ENCODE measurements at regions not wholly inside any gene's neighbourhood (a gene's known extent, or its start where the extent isn't known, plus 50 kb on each side); places are given as distances from the start of the nearest gene placed in this dataset.

DNA sequence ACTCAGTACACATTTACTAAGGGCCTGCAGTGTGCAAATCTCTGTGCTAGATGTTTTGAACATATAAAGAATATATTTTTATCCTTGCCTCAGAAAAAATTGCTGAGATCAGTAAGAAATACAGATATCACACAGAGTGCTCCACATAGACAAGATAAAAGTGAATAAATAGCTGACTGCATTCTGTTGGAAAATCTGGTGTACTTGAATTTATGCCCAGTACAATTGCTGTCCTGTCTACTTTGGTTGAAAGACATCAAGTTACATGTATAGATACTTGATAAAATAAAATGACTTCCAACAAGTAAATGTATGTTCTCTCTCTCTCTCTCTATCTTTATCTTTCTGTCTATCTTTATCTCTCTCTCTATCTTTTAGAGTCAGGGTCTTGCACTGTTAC, 381.2 kb upstream of the CBLB start:
- H3K36me3 ChIP-seq (ENCODE audit: insufficient read depth, low read length): no peaks in the 10 kb centered on the region
- ATAC-seq (ENCODE audit: insufficient read depth, low read depth) (no peak), DNase-seq (no peak)
- H3K9me3 ChIP-seq (ENCODE audit: insufficient read depth, low read length, severe bottlenecking): peaks cover 10% of the 10 kb centered on the region
- H3K4me1 ChIP-seq (ENCODE audit: insufficient read depth, low read length): no peaks in the 10 kb centered on the region
- H3K79me2 ChIP-seq (ENCODE audit: insufficient read depth, low read length): no peaks in the 10 kb centered on the region
- no peak overlapping the region for H3K4me3 ChIP-seq (ENCODE audit: low read depth in 1 of 2, low read length in 2 of 2)
- H3K4me2 ChIP-seq (ENCODE audit: insufficient read depth, low read length): no peak overlapping the region
- TF ChIP-seq, protein P1, sequence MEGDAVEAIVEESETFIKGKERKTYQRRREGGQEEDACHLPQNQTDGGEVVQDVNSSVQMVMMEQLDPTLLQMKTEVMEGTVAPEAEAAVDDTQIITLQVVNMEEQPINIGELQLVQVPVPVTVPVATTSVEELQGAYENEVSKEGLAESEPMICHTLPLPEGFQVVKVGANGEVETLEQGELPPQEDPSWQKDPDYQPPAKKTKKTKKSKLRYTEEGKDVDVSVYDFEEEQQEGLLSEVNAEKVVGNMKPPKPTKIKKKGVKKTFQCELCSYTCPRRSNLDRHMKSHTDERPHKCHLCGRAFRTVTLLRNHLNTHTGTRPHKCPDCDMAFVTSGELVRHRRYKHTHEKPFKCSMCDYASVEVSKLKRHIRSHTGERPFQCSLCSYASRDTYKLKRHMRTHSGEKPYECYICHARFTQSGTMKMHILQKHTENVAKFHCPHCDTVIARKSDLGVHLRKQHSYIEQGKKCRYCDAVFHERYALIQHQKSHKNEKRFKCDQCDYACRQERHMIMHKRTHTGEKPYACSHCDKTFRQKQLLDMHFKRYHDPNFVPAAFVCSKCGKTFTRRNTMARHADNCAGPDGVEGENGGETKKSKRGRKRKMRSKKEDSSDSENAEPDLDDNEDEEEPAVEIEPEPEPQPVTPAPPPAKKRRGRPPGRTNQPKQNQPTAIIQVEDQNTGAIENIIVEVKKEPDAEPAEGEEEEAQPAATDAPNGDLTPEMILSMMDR (IDR thresholded peaks at IDR 0.05; ENCODE audit: borderline replicate concordance, extremely low read depth, low read length, poor library complexity, severe bottlenecking): no peak
- TF ChIP-seq EZH2 (IDR thresholded peaks at IDR 0.05; ENCODE audit: borderline replicate concordance, low read depth, low read length, severe bottlenecking): no peak
- no peaks in the 10 kb centered on the region for H4K20me1 ChIP-seq (ENCODE audit: insufficient read depth, low read length)
- no peak overlapping the region for H3K27ac ChIP-seq (ENCODE audit: low read length)
- no peaks in the 10 kb centered on the region for H3K27me3 ChIP-seq (ENCODE audit: insufficient read depth, low read length, poor library complexity)
- H3K9ac ChIP-seq (ENCODE audit: low read depth, low read length): no peak overlapping the region
- no peak overlapping the region for H2AFZ ChIP-seq (ENCODE audit: low read depth, low read length)

- Histone ChIP-seq H4K20me1 (ENCODE audit: insufficient read depth, low read length) (no peaks in the 10 kb centered on the region), H3K4me2 (ENCODE audit: insufficient read depth, low read length) (no peak overlapping the region), H3K4me3 (ENCODE audit: low read depth in 1 of 2, low read length in 2 of 2) (no peak overlapping the region), H3K9ac (ENCODE audit: low read depth, low read length) (no peak overlapping the region), H3K27ac (ENCODE audit: low read length) (no peak overlapping the region), H3K4me1 (ENCODE audit: insufficient read depth, low read length) (no peaks in the 10 kb centered on the region), H3K9me3 (ENCODE audit: insufficient read depth, low read length, severe bottlenecking) (peaks cover 10% of the 10 kb centered on the region), H2AFZ (ENCODE audit: low read depth, low read length) (peak overlapping the region; percentile 51; the same call in 1 of the 2 replicates), H3K36me3 (ENCODE audit: insufficient read depth, low read length) (no peaks in the 10 kb centered on the region), H3K79me2 (ENCODE audit: insufficient read depth, low read length) (no peaks in the 10 kb centered on the region), H3K27me3 (ENCODE audit: insufficient read depth, low read length, poor library complexity) (no peaks in the 10 kb centered on the region)
- TF ChIP-seq EZH2 (IDR thresholded peaks at IDR 0.05; ENCODE audit: borderline replicate concordance, low read depth, low read length, severe bottlenecking): no peak
- TF ChIP-seq, protein P1 (IDR thresholded peaks at IDR 0.05; ENCODE audit: borderline replicate concordance, extremely low read depth, low read length, poor library complexity, severe bottlenecking): no peak
- ATAC-seq (ENCODE audit: insufficient read depth, low read depth): no peak
- no peak for DNase-seq
These were observed 382.5 kb upstream of the CBLB start for GRCh38 chr3:106251160-106251892.

GRCh38 chr3:106255870-106256248, 387.0 kb upstream of the CBLB start:
- DNase-seq: no peak
- Histone ChIP-seq H3K4me1 (ENCODE audit: insufficient read depth, low read length) (no peaks in the 10 kb centered on the region), H3K36me3 (ENCODE audit: insufficient read depth, low read length) (no peaks in the 10 kb centered on the region), H3K4me3 (ENCODE audit: low read depth in 1 of 2, low read length in 2 of 2) (no peak overlapping the region), H4K20me1 (ENCODE audit: insufficient read depth, low read length) (no peaks in the 10 kb centered on the region), H3K4me2 (ENCODE audit: insufficient read depth, low read length) (no peak overlapping the region), H3K79me2 (ENCODE audit: insufficient read depth, low read length) (no peaks in the 10 kb centered on the region), H3K27me3 (ENCODE audit: insufficient read depth, low read length, poor library complexity) (no peaks in the 10 kb centered on the region), H3K9me3 (ENCODE audit: insufficient read depth, low read length, severe bottlenecking) (peaks cover 8% of the 10 kb centered on the region), H3K9ac (ENCODE audit: low read depth, low read length) (no peak overlapping the region), H3K27ac (ENCODE audit: low read length) (no peak overlapping the region), H2AFZ (ENCODE audit: low read depth, low read length) (no peak overlapping the region)
- TF ChIP-seq, protein P1 (IDR thresholded peaks at IDR 0.05; ENCODE audit: borderline replicate concordance, extremely low read depth, low read length, poor library complexity, severe bottlenecking): no peak
- no peak for TF ChIP-seq EZH2 (IDR thresholded peaks at IDR 0.05; ENCODE audit: borderline replicate concordance, low read depth, low read length, severe bottlenecking)
- 0 out of 3 replicates have a peak, but pooled peaks have one; percentile 29 for ATAC-seq (ENCODE audit: insufficient read depth, low read depth)
